ENCODE measurements at regions not wholly inside any gene's neighbourhood (a gene's known extent, or its start where the extent isn't known, plus 50 kb on each side); places are given as distances from the start of the nearest gene placed in this dataset.

DNA sequence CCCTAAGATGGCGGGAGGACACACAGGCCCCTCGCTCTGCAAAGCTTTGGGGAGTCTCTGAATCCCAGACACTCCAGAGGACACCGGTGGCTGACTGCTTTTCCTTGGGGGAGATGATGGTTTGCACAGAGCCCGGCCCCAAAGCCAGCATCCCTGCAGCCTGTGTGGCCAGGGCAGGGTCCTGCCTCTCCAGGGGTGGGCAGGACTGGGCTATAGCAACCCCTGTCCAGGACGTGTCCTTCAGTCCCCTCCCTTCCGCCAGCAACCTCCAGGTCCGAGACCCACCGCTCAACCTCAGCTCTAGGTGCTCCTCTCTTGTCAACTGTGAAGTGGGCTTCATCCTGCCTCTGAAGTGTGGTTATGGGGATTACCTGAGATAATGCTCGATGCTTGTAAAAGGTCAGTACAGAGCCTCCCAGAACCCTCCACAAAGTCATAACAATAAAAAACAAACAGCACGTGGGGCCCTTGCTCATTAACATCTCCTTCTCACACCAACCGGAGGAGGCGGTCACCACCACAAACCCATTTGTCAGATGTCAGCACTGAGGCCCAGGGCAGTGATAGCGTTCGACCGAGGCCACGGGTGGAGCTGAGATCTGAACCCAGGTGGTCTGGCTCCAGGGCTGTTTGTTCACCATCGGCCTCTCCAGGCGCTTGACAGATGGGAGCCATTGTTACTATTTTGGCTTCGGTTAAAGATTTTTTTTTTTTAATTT lies 304.8 kb downstream of the IRF8 start:
- no peaks in the 10 kb centered on the region for H3K4me1 ChIP-seq (ENCODE audit: insufficient read depth, low read length)
- TF ChIP-seq EZH2phosphoT487 (IDR thresholded peaks at IDR 0.05; ENCODE audit: borderline replicate concordance, low read length) (no peak), EZH2 (IDR thresholded peaks at IDR 0.05; ENCODE audit: low read length, unreplicated experiment) (no peak)
- TF ChIP-seq, protein P1, sequence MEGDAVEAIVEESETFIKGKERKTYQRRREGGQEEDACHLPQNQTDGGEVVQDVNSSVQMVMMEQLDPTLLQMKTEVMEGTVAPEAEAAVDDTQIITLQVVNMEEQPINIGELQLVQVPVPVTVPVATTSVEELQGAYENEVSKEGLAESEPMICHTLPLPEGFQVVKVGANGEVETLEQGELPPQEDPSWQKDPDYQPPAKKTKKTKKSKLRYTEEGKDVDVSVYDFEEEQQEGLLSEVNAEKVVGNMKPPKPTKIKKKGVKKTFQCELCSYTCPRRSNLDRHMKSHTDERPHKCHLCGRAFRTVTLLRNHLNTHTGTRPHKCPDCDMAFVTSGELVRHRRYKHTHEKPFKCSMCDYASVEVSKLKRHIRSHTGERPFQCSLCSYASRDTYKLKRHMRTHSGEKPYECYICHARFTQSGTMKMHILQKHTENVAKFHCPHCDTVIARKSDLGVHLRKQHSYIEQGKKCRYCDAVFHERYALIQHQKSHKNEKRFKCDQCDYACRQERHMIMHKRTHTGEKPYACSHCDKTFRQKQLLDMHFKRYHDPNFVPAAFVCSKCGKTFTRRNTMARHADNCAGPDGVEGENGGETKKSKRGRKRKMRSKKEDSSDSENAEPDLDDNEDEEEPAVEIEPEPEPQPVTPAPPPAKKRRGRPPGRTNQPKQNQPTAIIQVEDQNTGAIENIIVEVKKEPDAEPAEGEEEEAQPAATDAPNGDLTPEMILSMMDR (conservative IDR thresholded peaks at IDR 0.05; ENCODE audit: low read depth, low read length), result no peak
- no peak overlapping the region for H3K4me2 ChIP-seq (ENCODE audit: low read length)
- no peaks in the 10 kb centered on the region for H3F3A ChIP-seq (ENCODE audit: low read length, unreplicated experiment)
- peaks cover 59% of the 10 kb centered on the region for H3K27me3 ChIP-seq (ENCODE audit: low read length)
- H3K9ac ChIP-seq (ENCODE audit: low read length), result no peak overlapping the region
- no TSS peak for BruUV-seq (replicated peaks)
- H2AFZ ChIP-seq (ENCODE audit: low read length), result no peak overlapping the region
- H3K4me3 ChIP-seq (ENCODE audit: low read length), result no peak overlapping the region
- peaks cover 4% of the 10 kb centered on the region; the same call in 1 of the 2 replicates for H4K20me1 ChIP-seq (ENCODE audit: low read length)
- H3K36me3 ChIP-seq (ENCODE audit: low read depth, low read length), result no peaks in the 10 kb centered on the region
- DNase-seq (no peak), ATAC-seq (no peak)
- CTCF ChIA-PET, result no interaction called here
- no peaks in the 10 kb centered on the region for H3K9me2 ChIP-seq (replicated peaks; ENCODE audit: low read length)
- H3K79me2 ChIP-seq (ENCODE audit: low read length), result no peaks in the 10 kb centered on the region
- POLR2A ChIA-PET (ENCODE audit: unreplicated experiment), result no interaction called here
- intact Hi-C loops (cut with micrococcal nuclease), result no loop called here
- H3K27ac ChIP-seq (ENCODE audit: low read length), result no peak overlapping the region
- no peaks in the 10 kb centered on the region for H3K9me3 ChIP-seq (ENCODE audit: low read length)

DNA sequence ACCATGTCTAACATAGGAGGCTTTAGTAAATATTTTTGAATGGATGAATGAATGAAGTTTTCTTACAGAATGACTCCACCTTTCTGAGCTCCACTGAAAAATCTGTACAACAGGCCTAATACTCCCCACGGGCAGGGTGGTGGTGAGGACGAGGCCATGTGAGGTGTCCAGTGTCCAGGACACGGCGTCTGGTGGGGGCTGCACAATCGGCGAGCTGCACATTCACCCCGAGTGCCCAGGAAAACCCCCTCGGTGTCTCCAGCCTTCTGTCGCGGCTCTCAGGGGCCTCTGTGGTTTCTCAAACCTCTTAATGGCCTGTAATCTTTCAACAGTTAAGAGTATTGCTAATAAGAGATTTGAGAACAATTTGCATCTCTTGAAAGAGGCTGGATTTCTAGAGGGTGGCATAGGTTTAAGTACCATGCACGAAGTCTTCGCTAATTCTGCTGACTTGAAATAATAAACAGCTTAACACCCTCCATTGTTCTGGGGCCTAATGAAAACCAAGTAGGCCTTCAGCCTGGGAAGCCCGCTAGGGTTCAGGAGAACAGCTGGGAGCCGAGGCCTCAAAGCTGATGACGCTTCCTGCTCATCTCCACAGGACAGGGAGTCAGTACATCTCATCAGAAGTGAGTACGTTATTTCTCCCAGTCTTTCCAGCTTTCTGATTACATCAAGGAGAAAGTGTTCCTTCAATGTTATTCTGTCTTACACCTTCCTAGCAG lies 304.6 kb upstream of the FOXF1 start:
- intact Hi-C loops (cut with micrococcal nuclease), result no loop called here
- CTCF ChIA-PET, result no interaction called here
- no TSS peak for BruUV-seq (replicated peaks)

More for the DNA sequence above, 304.6 kb upstream of the FOXF1 start:
- POLR2A ChIA-PET (ENCODE audit: unreplicated experiment), result no interaction called here
- H3K4me2 ChIP-seq (ENCODE audit: low read length), result no peak overlapping the region
- H3K9me2 ChIP-seq (replicated peaks; ENCODE audit: low read length), result no peaks in the 10 kb centered on the region
- TF ChIP-seq, protein P1 (conservative IDR thresholded peaks at IDR 0.05; ENCODE audit: low read depth, low read length), result no peak
- TF ChIP-seq EZH2 (IDR thresholded peaks at IDR 0.05; ENCODE audit: low read length, unreplicated experiment) (no peak), EZH2phosphoT487 (IDR thresholded peaks at IDR 0.05; ENCODE audit: borderline replicate concordance, low read length) (no peak)
- no peaks in the 10 kb centered on the region for H3K4me1 ChIP-seq (ENCODE audit: insufficient read depth, low read length)
- H3K9me3 ChIP-seq (ENCODE audit: low read length), result no peaks in the 10 kb centered on the region
- no peak for DNase-seq
- H3F3A ChIP-seq (ENCODE audit: low read length, unreplicated experiment), result no peaks in the 10 kb centered on the region
- H3K9ac ChIP-seq (ENCODE audit: low read length), result no peak overlapping the region
- no peak overlapping the region for H2AFZ ChIP-seq (ENCODE audit: low read length)
- H4K20me1 ChIP-seq (ENCODE audit: low read length), result no peaks in the 10 kb centered on the region
- H3K79me2 ChIP-seq (ENCODE audit: low read length), result no peaks in the 10 kb centered on the region
- H3K27me3 ChIP-seq (ENCODE audit: low read length), result peaks cover 58% of the 10 kb centered on the region
- H3K36me3 ChIP-seq (ENCODE audit: low read depth, low read length), result no peaks in the 10 kb centered on the region
- no peak overlapping the region for H3K4me3 ChIP-seq (ENCODE audit: low read length)
- ATAC-seq, result no peak
- H3K27ac ChIP-seq (ENCODE audit: low read length), result no peak overlapping the region

All from PC-3 (cell line).